OCI-LY7 (cell line): ENCODE measurements at regions not wholly inside any gene's neighbourhood (a gene's known extent, or its start where the extent isn't known, plus 50 kb on each side); places are given as distances from the start of the nearest gene placed in this dataset.

ENCODE experiments used
- EZH2phosphoT487 ChIP-seq: fragments of 200-600 bp; sonication (generic); IDR thresholded peaks from 2 replicates; pipeline ENCODE4 v1.6.1; 2018; ENCODE audit warnings: low read depth, borderline replicate concordance, mild to moderate bottlenecking, mixed run types, antibody characterized with exemption, low read length, moderate library complexity, mixed read lengths
- TF ChIP-seq, protein P1 (sequence below): fragments of 200-600 bp; sonication (generic); conservative IDR thresholded peaks from 2 replicates; pipeline ENCODE4 v1.5.1; 2014; ENCODE audit warnings: mild to moderate bottlenecking, antibody characterized with exemption, low read length, moderate library complexity, mixed read lengths

DNA sequence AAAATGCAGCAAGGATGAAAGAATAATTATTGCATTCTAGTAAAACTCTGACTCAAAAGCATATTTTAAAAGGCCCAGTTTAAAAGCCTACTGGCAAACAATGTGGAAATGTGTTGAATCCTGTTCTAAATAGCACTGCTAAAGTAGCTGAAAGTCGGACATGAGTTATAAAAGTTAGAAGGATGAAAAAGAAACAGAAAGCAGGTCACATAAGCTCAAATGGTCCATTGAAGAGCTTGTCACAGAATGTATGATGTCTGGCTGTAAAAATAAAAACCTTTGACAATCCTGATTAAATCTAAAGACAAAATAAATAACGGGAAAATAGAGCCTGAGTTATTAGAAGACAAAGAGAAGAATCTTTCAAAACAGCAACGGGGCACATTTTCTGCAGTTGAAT lies 218.6 kb upstream of the UFL1 start:
- TF ChIP-seq, protein P1, sequence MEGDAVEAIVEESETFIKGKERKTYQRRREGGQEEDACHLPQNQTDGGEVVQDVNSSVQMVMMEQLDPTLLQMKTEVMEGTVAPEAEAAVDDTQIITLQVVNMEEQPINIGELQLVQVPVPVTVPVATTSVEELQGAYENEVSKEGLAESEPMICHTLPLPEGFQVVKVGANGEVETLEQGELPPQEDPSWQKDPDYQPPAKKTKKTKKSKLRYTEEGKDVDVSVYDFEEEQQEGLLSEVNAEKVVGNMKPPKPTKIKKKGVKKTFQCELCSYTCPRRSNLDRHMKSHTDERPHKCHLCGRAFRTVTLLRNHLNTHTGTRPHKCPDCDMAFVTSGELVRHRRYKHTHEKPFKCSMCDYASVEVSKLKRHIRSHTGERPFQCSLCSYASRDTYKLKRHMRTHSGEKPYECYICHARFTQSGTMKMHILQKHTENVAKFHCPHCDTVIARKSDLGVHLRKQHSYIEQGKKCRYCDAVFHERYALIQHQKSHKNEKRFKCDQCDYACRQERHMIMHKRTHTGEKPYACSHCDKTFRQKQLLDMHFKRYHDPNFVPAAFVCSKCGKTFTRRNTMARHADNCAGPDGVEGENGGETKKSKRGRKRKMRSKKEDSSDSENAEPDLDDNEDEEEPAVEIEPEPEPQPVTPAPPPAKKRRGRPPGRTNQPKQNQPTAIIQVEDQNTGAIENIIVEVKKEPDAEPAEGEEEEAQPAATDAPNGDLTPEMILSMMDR = no peak
- no peak for TF ChIP-seq EZH2phosphoT487
